HepG2 (cell line): ENCODE measurements at regions not wholly inside any gene's neighbourhood (a gene's known extent, or its start where the extent isn't known, plus 50 kb on each side); places are given as distances from the start of the nearest gene placed in this dataset.

Experiments
- HNRNPH1 ChIP-seq: fragments of 200-400 bp; formaldehyde crosslinking; optimal IDR thresholded peaks from 2 replicates; pipeline ENCODE3; 2017; ENCODE audit warnings: mild to moderate bottlenecking, low read depth, low read length
- NONO ChIP-seq, 2 experiments: fragments of 450-650 bp in 1 of 2; sonication (generic) in 1 of 2; formaldehyde crosslinking in 1 of 2; IDR thresholded peaks in 1 of 2; conservative IDR thresholded peaks in 1 of 2; 2 replicates each; pipeline versions ENCODE4 v1.6.1 to v1.8.0; 2017 to 2022; ENCODE audit warnings: mild to moderate bottlenecking in 1 of 2, missing genetic modification reagents in 1 of 2, moderate library complexity in 1 of 2
- TF ChIP-seq, protein P1 (sequence below): sonication (generic); formaldehyde crosslinking; IDR thresholded peaks from 2 replicates; pipeline ENCODE4 v1.5.0; 2020; ENCODE audit warnings: missing genetic modification reagents
- TF ChIP-seq, protein P2 (sequence below): sonication (generic); formaldehyde crosslinking; IDR thresholded peaks from 2 replicates; pipeline ENCODE4 v1.5.0; 2020; ENCODE audit warnings: mild to moderate bottlenecking, missing genetic modification reagents, moderate library complexity
- TF ChIP-seq, protein P3 (sequence below): sonication (generic); formaldehyde crosslinking; IDR thresholded peaks from 2 replicates; pipeline ENCODE4 v1.4.0; 2020; ENCODE audit warnings: missing genetic modification reagents, borderline replicate concordance
- TF ChIP-seq, protein P4 (sequence below): sonication (generic); formaldehyde crosslinking; conservative IDR thresholded peaks from 2 replicates; pipeline ENCODE4 v1.4.0; 2020; ENCODE audit warnings: missing genetic modification reagents
- TF ChIP-seq, protein P5 (sequence below): sonication (generic); formaldehyde crosslinking; IDR thresholded peaks from 2 replicates; pipeline ENCODE4 v1.9.0; 2021; ENCODE audit warnings: missing genetic modification reagents, borderline replicate concordance

DNA sequence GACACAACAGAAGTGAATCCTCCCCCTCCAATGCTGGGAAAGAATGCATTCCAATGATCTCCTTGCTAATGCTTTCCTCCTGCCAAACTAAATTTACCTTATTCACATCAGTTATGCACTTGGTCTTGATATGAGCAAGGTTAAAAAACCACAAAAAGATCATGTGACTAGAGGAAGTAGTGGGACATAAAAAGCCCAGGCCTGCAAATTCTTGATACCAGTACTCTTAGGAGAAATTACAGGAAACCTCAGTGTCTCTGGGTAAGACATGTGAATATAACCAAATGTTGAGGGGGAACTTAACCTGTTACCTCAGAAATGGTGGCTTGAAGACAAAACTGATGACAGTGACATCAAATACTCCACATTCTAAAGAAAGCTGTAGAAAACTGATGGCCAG is 427.1 kb downstream of the RPS29 start:
- TF ChIP-seq, protein P1, sequence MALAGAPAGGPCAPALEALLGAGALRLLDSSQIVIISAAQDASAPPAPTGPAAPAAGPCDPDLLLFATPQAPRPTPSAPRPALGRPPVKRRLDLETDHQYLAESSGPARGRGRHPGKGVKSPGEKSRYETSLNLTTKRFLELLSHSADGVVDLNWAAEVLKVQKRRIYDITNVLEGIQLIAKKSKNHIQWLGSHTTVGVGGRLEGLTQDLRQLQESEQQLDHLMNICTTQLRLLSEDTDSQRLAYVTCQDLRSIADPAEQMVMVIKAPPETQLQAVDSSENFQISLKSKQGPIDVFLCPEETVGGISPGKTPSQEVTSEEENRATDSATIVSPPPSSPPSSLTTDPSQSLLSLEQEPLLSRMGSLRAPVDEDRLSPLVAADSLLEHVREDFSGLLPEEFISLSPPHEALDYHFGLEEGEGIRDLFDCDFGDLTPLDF (CRISPR knock-in tag): no peak
- no peak for TF ChIP-seq HNRNPH1
- TF ChIP-seq, protein P2, sequence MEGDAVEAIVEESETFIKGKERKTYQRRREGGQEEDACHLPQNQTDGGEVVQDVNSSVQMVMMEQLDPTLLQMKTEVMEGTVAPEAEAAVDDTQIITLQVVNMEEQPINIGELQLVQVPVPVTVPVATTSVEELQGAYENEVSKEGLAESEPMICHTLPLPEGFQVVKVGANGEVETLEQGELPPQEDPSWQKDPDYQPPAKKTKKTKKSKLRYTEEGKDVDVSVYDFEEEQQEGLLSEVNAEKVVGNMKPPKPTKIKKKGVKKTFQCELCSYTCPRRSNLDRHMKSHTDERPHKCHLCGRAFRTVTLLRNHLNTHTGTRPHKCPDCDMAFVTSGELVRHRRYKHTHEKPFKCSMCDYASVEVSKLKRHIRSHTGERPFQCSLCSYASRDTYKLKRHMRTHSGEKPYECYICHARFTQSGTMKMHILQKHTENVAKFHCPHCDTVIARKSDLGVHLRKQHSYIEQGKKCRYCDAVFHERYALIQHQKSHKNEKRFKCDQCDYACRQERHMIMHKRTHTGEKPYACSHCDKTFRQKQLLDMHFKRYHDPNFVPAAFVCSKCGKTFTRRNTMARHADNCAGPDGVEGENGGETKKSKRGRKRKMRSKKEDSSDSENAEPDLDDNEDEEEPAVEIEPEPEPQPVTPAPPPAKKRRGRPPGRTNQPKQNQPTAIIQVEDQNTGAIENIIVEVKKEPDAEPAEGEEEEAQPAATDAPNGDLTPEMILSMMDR: no peak
- TF ChIP-seq, protein P3, sequence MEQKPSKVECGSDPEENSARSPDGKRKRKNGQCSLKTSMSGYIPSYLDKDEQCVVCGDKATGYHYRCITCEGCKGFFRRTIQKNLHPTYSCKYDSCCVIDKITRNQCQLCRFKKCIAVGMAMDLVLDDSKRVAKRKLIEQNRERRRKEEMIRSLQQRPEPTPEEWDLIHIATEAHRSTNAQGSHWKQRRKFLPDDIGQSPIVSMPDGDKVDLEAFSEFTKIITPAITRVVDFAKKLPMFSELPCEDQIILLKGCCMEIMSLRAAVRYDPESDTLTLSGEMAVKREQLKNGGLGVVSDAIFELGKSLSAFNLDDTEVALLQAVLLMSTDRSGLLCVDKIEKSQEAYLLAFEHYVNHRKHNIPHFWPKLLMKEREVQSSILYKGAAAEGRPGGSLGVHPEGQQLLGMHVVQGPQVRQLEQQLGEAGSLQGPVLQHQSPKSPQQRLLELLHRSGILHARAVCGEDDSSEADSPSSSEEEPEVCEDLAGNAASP: no peak
- TF ChIP-seq, protein P4, sequence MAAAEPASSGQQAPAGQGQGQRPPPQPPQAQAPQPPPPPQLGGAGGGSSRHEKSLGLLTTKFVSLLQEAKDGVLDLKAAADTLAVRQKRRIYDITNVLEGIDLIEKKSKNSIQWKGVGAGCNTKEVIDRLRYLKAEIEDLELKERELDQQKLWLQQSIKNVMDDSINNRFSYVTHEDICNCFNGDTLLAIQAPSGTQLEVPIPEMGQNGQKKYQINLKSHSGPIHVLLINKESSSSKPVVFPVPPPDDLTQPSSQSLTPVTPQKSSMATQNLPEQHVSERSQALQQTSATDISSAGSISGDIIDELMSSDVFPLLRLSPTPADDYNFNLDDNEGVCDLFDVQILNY (CRISPR knock-in tag): no peak
- TF ChIP-seq, protein P5, sequence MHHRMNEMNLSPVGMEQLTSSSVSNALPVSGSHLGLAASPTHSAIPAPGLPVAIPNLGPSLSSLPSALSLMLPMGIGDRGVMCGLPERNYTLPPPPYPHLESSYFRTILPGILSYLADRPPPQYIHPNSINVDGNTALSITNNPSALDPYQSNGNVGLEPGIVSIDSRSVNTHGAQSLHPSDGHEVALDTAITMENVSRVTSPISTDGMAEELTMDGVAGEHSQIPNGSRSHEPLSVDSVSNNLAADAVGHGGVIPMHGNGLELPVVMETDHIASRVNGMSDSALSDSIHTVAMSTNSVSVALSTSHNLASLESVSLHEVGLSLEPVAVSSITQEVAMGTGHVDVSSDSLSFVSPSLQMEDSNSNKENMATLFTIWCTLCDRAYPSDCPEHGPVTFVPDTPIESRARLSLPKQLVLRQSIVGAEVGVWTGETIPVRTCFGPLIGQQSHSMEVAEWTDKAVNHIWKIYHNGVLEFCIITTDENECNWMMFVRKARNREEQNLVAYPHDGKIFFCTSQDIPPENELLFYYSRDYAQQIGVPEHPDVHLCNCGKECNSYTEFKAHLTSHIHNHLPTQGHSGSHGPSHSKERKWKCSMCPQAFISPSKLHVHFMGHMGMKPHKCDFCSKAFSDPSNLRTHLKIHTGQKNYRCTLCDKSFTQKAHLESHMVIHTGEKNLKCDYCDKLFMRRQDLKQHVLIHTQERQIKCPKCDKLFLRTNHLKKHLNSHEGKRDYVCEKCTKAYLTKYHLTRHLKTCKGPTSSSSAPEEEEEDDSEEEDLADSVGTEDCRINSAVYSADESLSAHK (CRISPR knock-in tag): no peak
- TF ChIP-seq NONO (IDR thresholded peaks at IDR 0.05): no peak
- no peak for TF ChIP-seq NONO (CRISPR knock-in tag; conservative IDR thresholded peaks at IDR 0.05)
